ENCODE measurements at regions not wholly inside any gene's neighbourhood (a gene's known extent, or its start where the extent isn't known, plus 50 kb on each side); places are given as distances from the start of the nearest gene placed in this dataset.

- TF ChIP-seq, protein P1, sequence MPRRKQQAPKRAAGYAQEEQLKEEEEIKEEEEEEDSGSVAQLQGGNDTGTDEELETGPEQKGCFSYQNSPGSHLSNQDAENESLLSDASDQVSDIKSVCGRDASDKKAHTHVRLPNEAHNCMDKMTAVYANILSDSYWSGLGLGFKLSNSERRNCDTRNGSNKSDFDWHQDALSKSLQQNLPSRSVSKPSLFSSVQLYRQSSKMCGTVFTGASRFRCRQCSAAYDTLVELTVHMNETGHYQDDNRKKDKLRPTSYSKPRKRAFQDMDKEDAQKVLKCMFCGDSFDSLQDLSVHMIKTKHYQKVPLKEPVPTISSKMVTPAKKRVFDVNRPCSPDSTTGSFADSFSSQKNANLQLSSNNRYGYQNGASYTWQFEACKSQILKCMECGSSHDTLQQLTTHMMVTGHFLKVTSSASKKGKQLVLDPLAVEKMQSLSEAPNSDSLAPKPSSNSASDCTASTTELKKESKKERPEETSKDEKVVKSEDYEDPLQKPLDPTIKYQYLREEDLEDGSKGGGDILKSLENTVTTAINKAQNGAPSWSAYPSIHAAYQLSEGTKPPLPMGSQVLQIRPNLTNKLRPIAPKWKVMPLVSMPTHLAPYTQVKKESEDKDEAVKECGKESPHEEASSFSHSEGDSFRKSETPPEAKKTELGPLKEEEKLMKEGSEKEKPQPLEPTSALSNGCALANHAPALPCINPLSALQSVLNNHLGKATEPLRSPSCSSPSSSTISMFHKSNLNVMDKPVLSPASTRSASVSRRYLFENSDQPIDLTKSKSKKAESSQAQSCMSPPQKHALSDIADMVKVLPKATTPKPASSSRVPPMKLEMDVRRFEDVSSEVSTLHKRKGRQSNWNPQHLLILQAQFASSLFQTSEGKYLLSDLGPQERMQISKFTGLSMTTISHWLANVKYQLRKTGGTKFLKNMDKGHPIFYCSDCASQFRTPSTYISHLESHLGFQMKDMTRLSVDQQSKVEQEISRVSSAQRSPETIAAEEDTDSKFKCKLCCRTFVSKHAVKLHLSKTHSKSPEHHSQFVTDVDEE (CRISPR knock-in tag; IDR thresholded peaks at IDR 0.05): no peak
- TF ChIP-seq ZNF565 (CRISPR knock-in tag; conservative IDR thresholded peaks at IDR 0.05; ENCODE audit: low read depth): no peak
Measured at GRCh38 chr11:134838708-134839107, 426.7 kb upstream of the B3GAT1 start (continued).

DNA sequence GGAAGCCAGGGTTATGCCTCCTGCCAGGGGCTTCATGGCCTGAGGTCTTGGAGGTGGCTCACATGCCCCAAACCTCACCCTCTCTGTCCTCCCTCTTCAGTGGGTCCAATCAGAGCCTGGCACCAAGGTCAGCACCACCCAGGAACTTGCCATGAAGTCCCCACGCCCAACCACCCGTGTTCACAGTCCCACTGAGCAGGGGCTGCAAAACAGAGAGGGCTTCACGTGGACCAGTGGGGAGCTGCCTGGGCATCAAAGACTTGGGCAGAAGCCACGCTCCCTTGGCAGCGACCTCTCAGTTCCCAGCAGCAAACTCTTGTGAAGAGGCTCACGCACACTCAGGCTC is 425.8 kb upstream of the B3GAT1 start:
- ATAC-seq: no peak
- TF ChIP-seq ZNF565 (CRISPR knock-in tag; conservative IDR thresholded peaks at IDR 0.05; ENCODE audit: low read depth): no peak
- TF ChIP-seq RARB (CRISPR knock-in tag; IDR thresholded peaks at IDR 0.05): no peak
- TF ChIP-seq, protein P1 (CRISPR knock-in tag; IDR thresholded peaks at IDR 0.05): no peak
- no peak for TF ChIP-seq BACH2 (CRISPR knock-in tag; IDR thresholded peaks at IDR 0.05; ENCODE audit: borderline replicate concordance)
- TF ChIP-seq ZNF8 (CRISPR knock-in tag; IDR thresholded peaks at IDR 0.05): no peak
- TF ChIP-seq ESRRG (CRISPR knock-in tag; IDR thresholded peaks at IDR 0.05): no peak
- TF ChIP-seq CREB5 (CRISPR knock-in tag; IDR thresholded peaks at IDR 0.05; ENCODE audit: low read depth): no peak
- no peak for TF ChIP-seq GLIS3 (CRISPR knock-in tag; IDR thresholded peaks at IDR 0.05)
- no peak for TF ChIP-seq PATZ1 (CRISPR knock-in tag; IDR thresholded peaks at IDR 0.05; ENCODE audit: borderline replicate concordance)
- no peak for TF ChIP-seq CSRNP3 (CRISPR knock-in tag; IDR thresholded peaks at IDR 0.05)

- ATAC-seq: no peak
- TF ChIP-seq PATZ1 (CRISPR knock-in tag; IDR thresholded peaks at IDR 0.05; ENCODE audit: borderline replicate concordance): no peak
Measured at GRCh38 chr11:134837166-134837886, 425.3 kb upstream of the B3GAT1 start.

DNA sequence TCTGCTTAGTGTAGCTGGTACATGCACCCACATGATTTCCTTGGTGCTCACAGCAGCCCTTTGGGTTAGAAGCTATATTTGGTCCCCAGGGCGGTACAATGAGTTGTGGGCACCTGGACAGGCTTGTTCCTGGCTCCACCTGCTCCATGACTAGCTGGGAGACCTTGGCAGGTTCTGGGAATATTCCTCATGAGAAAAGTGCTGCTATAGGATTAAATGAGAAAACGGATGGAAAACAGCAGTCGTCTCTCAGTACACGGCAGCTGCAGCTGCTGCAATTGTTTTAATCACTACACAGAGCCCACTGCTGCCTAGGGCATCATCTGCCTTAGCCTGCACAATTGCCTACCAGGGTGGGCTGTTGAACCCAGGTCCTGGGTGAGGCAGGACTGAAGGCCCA is 424.5 kb upstream of the B3GAT1 start:
- ATAC-seq: no peak
- TF ChIP-seq CSDC2 (CRISPR knock-in tag; IDR thresholded peaks at IDR 0.05): no peak
- no peak for TF ChIP-seq CSRNP3 (CRISPR knock-in tag; IDR thresholded peaks at IDR 0.05)
- no peak for TF ChIP-seq ESRRG (CRISPR knock-in tag; IDR thresholded peaks at IDR 0.05)
- no peak for TF ChIP-seq ZFP3 (CRISPR knock-in tag; IDR thresholded peaks at IDR 0.05)
- no peak for TF ChIP-seq SNAI2 (CRISPR knock-in tag; IDR thresholded peaks at IDR 0.05)
- TF ChIP-seq ZC3H10 (CRISPR knock-in tag; IDR thresholded peaks at IDR 0.05): no peak
- TF ChIP-seq ZFP30 (CRISPR knock-in tag; IDR thresholded peaks at IDR 0.05): no peak
- TF ChIP-seq ZNF8 (CRISPR knock-in tag; IDR thresholded peaks at IDR 0.05): no peak
- no peak for TF ChIP-seq GLIS3 (CRISPR knock-in tag; IDR thresholded peaks at IDR 0.05)
- TF ChIP-seq TOX (CRISPR knock-in tag; IDR thresholded peaks at IDR 0.05; ENCODE audit: borderline replicate concordance): no peak
- TF ChIP-seq RARB (CRISPR knock-in tag; IDR thresholded peaks at IDR 0.05): no peak
- TF ChIP-seq OSR1 (CRISPR knock-in tag; IDR thresholded peaks at IDR 0.05): no peak
- TF ChIP-seq ARNTL (CRISPR knock-in tag; IDR thresholded peaks at IDR 0.05; ENCODE audit: borderline replicate concordance, low read depth): no peak
- no peak for TF ChIP-seq ZNF70 (CRISPR knock-in tag; IDR thresholded peaks at IDR 0.05)
- TF ChIP-seq BACH2 (CRISPR knock-in tag; IDR thresholded peaks at IDR 0.05; ENCODE audit: borderline replicate concordance): no peak
- no peak for TF ChIP-seq TCF4 (CRISPR knock-in tag; IDR thresholded peaks at IDR 0.05; ENCODE audit: borderline replicate concordance)
- no peak for TF ChIP-seq ZNF565 (CRISPR knock-in tag; conservative IDR thresholded peaks at IDR 0.05; ENCODE audit: low read depth)
